Germinal center (tissue), 1 donor: ENCODE measurements at regions not wholly inside any gene's neighbourhood (a gene's known extent, or its start where the extent isn't known, plus 50 kb on each side); places are given as distances from the start of the nearest gene placed in this dataset.
"Not testable (repeated sequence)": the region's sequence is repeated elsewhere in the genome, so short reads cannot be mapped to it uniquely, and the experiment has no call there.

Experiments used
- DNase-seq: peaks from one replicate; pipeline ENCODE4 v3.0.0; 2012; ENCODE audit warnings: mixed read lengths, low spot score

DNA sequence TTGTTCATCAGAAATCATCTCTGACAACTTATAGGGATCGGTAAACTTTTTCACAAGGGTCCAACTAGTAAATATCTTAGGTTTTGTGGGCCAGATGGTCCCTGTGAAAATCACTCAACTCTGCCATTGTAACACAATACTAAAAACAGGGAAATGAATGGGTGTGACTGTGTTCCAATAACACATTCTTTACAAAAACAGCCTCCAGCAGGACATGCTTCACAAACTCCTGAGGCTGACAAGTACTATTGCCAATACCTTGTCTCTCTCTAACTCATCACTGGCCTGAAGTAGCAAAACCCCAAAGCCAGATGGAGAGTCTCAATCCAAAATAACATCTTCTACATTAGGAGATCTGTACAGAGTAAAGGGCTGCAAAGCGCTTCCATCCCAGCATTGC is 312.3 kb downstream of the TOX3 start:
- no peak for DNase-seq

GRCh38 chr16:52229471-52229870 is 317.5 kb downstream of the TOX3 start:
- DNase-seq: no peak

DNA sequence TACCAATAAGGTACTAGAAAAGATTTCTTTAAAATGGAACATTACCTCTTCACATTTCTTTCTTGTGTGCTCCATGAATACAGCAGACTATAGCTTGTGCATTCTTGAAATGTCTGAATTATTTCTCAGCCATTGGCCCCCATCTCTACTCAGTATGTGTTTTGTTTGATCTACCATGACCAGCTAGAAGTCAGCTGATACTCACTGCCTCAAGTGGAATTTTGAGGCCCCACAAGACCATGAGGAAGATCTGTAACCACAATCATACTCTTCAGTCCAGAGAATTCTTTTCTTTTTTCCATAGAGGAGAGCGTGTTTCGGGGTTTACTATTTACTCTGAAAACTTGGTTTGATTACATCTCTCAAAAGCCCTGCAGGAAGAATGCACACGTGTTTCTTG is 319.1 kb downstream of the TOX3 start:
- DNase-seq: no peak

GRCh38 chr16:52212841-52213240 is 334.1 kb downstream of the TOX3 start:
- DNase-seq: no peak

GRCh38 chr16:52209227-52209626 is 337.7 kb downstream of the TOX3 start:
- no peak for DNase-seq

DNA sequence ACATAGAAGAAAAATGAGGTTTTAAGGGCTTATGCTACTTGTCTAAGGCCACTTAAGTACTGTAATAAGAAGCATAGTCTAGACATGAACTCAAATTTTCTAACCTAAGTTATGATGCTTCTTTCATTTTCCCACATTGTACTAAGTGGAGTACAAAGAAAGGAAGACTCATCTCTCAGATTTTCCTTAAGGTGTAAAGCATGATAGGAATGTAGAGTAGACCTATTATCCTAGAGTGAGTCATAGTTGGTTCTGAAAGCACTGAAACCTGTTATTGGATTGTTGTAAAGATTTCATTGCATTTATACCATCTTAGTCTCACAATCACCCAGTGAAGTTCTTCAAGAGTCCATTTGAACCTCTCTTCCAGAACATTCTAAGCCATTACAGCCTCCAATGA is 343.8 kb downstream of the TOX3 start:
- no peak for DNase-seq

DNA sequence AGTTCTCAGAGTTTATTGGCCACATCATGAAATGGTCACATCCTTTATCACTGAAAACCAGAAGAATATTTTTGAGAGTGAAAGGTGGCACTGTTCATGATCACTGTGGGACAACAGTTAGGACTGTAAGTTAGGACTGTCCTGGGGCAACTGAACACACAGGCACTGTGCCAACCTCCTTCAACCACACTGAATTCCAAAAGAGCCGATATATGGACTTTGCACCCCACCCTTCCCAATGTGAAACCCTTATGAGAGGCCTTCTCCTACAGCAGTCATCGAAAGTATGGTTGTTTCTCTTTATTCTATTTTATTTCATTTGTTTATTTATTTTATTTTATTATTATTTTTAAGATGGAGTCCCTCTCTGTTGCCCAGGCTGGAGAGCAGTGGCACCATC is 353.5 kb downstream of the TOX3 start:
- no peak for DNase-seq

DNA sequence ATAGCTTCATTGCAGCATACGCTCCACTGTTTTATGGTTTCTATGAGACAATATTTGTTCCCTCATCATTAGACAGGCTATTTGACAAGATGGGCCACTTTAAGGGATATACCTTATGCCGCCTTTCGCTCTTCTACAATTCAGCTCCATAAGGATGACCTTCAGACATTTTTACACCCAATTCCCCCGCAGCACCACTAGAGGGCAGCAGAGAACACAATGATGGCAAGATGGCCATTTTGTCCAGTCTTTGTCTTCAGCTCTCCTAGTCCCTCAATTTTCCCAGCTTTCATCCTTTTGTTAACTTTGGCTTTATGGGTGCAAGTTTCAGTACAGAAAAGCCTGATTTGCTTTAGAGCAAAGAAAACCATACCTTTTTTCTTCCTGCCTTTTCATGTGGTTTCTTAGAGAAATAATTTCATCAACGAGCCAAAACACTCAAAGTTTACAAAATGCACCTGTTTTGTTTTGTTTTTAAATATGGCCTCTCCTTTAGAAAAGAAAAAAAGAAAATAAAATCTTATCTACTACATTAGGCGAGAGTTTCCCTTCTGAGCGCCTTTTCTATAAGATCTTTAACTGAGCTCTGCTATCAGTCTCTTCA is 355.3 kb downstream of the TOX3 start:
- peak; percentile 52 for DNase-seq

- no peak for DNase-seq
These were observed 362.6 kb downstream of the TOX3 start for GRCh38 chr16:52184336-52184735.

DNA sequence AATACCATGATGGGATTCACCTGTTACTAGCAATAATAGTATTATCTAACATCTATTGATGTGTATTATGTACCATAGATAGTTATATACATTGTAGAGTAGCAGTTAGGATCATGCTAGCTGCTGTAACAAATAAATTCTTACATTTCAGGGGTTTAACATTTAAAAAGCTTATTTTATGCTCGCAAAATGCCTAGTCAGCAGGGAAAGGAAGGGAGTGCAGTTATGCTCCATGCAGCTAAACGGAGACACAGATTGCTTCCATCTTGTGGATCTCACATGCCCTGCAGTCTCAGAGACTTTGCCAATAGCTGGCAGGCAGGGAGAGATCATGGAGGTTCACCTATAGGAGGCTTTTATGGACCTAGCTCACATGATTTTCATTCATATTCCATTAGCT is 364.1 kb downstream of the TOX3 start:
- no peak for DNase-seq

GRCh38 chr16:52174168-52174567 is 372.8 kb downstream of the TOX3 start:
- DNase-seq: no peak

DNA sequence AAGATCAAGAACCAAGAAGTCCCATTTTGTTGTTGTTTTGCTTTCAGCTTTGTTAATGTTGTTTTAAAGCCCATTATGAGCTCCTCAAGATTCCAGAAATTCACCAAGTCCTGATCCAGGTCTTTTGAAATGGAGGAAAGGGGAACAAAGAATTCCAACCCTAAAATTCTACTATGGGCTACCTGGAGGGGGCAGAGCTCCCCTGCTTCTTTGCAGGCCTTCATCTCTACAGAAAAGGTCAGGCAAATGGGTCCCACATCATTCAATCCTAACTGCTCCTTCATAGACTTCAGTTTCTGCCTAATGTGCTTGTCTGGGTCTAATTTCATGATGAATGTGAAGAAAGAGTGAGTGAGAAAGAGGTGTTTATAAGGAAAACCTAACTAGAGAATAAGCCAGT is 375.5 kb downstream of the TOX3 start:
- no peak for DNase-seq

DNA sequence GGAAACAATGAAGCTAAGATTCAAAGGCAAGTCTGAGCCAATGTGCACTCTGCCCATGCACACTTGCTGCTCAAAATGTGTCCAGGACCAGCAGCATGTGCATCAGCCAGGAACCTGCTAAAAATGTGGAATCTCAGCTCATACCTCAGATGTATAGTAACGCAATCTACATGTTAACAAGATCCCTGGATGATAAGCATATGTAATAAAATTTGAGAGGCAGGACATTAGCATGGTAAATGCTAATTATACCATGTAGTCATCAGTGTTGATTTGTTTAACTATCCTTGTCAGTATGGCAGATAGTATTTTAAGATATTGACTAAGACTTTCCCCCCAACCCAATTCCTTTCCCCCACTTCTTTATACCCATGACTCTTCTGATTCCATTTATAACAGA is 379.6 kb downstream of the TOX3 start:
- DNase-seq: no peak

DNA sequence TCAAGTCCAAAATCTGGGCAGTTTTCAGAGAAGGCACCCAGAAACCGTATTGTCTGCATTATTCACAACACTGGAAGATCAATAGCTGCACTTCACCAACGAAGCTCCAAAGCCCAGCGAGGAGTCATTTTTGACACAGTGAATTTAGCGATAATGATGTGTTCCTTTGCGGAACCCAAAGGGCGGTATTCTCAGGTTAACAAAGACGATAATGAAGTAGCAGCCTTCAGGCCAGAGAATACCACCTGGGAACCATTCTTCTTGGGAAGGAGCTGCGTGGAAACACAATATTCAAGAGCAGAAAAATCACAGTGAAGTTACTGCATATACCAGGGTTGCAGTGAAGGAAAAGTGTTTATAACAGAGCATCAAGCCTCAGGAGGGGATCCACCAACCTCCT is 381.0 kb downstream of the TOX3 start:
- DNase-seq: no peak

- DNase-seq: no peak
These were observed 397.9 kb downstream of the TOX3 start for GRCh38 chr16:52149003-52149402.

DNA sequence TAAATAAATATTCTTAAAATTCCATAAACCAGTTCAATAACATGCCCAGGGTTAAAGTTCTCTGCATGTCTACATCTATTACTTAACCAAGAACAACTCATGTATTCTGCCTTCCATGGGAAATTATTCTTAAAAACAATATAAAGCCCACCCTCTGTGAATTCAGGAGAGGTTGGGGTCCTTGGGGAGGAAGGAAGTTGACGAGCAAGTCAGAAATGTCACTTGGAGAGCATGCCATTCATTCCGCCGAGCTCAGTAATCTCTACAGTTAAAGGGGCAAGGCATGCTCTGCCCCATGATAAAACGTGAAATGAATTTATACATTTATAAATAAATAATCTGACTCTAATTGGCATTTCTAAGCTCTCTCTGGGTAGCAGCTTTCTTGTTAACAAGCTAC is 405.1 kb downstream of the TOX3 start:
- DNase-seq: no peak

GRCh38 chr16:52128361-52128760 is 418.6 kb downstream of the TOX3 start:
- no peak for DNase-seq

DNA sequence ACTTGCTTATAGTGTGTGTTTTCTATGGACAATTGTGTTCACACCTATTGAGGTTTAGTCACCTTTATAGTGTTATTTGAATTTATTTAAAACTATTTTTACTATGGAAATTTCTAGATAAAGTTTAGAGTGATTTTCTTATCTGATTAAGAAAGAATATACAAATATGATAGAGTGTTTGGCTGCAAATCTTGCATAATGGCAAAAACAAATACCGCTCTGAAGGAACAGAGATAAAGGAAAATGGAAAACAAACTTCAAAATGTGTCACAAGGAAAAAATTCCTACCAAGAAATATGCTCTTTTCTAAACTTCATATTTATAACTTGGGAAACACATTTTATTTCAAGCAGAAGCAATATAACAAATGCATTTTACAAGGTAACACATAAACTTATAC is 423.1 kb downstream of the TOX3 start:
- no peak for DNase-seq

DNA sequence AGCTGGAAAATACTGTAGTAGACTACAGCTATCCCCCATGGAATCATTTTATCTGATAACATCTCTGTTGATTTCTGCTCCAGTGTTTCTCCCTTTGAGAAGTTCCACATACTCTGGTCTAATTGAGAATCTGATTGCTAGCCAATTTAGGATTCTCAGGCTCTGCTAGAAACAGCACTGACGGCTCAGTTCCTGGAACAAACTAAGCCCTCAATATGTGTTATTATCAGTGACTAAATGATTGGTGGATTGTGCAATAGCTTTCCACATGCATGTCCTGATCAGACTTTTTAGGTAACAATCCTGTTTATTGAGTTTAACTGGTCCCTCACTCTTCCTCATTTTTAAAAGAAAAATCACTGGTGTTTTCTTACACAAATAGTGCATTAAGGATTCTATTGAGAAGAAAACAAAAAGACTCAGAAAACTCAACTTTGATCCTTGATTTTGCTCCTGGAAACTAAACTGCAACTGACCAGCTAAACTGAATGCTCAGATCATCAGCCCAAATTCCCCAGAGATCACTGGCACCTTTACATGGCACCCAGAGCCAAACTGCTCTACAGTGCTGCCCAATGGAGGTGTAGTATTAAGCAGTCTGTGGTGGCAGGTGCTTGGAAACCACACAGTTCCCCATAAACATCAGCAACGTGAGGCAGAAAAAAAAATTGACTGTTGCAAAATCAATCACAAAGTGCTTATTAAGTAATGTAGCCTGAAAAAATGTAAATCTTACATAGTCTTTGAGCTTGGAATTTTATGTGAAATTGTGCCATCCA is 423.7 kb downstream of the TOX3 start:
- DNase-seq: no peak

DNA sequence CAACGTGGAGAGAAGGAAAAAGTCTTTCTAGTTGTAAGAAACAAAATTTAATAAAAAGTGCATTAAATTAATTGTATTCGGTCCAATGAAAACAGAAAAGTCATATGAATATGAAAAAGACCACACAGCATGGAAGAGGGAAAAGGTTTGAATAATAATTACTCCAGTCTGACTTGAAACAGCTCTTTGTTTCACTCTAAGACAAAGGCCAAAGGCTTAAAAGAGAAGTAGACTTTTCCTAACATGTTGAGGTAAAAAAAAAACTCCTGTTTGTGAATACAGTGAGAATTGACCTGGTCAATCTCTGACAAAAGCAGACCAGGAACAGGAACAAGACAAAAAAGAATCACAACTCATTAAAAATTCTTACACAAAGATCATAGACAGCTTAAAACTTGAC is 429.8 kb downstream of the TOX3 start:
- DNase-seq: no peak

GRCh38 chr16:52114379-52114778 is 432.6 kb downstream of the TOX3 start:
- DNase-seq: no peak

DNA sequence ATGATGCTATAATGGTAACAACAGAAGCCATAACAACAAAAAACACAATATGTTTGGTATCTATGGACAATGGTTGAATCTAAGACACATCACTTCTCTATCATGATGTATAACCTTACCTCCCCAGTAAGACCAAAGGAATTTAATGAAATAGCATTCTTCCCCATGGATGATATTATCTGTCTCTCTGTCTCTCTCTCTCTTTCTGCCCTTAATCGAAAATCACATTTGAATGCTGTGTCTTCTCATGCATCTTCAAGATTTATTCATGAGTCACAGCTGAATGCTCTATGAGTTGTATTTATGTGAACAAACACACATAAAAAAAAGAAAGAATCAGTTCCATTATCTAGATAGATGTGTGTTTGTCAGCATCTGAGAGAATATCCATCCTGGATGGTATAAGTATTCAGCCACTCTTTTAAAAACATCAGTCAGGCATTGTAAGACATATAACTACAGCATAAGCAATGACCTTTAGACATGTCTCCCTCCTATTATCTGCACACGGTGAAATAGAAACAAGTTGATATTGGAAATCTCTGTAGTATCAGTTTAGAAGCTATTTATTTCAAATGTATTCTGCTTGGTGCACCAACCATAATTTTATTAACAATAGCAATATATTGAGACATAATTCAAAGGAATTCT is 433.3 kb downstream of the TOX3 start:
- DNase-seq: no peak

DNA sequence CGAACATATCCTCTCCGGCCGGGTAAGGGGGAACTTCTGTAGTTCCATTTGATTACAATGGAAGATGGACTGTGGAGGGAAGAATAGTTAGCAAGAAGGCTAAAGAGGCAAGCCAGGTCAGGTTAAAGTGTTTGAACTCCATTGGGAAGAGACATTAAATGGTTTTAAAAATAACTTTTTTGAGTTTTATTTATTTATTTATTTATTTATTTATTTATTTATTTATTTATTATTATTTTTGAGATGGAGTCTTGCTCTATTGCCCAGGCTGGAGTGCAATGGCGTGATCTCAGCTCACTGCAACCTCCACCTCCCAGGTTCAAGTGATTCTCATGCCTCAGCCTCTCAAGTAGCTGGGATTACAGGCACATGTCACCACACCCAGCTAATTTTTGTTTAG is 441.9 kb downstream of the TOX3 start:
- not testable (repeated sequence) for DNase-seq

- no peak for DNase-seq
These were observed 443.2 kb downstream of the TOX3 start for GRCh38 chr16:52103791-52104190.
